ENCODE measurements at regions not wholly inside any gene's neighbourhood (a gene's known extent, or its start where the extent isn't known, plus 50 kb on each side); places are given as distances from the start of the nearest gene placed in this dataset.

DNA sequence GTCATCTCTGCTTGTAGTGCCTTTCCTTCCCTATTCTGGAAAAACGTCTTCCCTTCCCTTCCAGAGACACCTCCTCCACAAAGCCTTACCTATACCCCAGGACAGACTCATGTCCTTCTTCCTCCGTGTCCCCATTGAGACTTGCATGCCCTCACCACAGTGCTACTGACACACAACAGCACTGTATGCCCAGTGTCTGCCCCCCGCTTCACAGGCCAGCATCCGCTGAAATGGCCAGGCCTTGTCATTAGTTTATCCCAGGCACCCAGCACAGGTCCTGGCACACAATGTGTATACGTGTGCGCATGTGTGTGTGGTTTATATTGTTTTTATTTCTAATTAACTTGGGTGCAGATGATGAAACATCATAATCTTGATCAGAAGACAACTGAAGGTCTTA lies 130.1 kb upstream of the CCL2 start:
- TF ChIP-seq SUZ12 (IDR thresholded peaks at IDR 0.05; ENCODE audit: extremely low read depth, insufficient read depth, insufficient read length) (no peak), YY1 (IDR thresholded peaks at IDR 0.05; ENCODE audit: insufficient read depth, insufficient read length) (no peak), ZNF274 (IDR thresholded peaks at IDR 0.05; ENCODE audit: low read depth, low read length) (no peak)
- H3K4me1 ChIP-seq (ENCODE audit: insufficient read depth, insufficient read length): peaks cover 7% of the 10 kb centered on the region
- H3K4me3 ChIP-seq (ENCODE audit: insufficient read length, low read depth): no peak overlapping the region
- no peak for DNase-seq (ENCODE audit: low read depth, low spot score)
- no peaks in the 10 kb centered on the region for H3K27me3 ChIP-seq (ENCODE audit: insufficient read depth, insufficient read length)
- no peak overlapping the region for H3K9ac ChIP-seq (ENCODE audit: insufficient read length, low read depth)
- no peaks in the 10 kb centered on the region for H3K36me3 ChIP-seq (ENCODE audit: insufficient read depth, insufficient read length, low read length)
- H3K9me3 ChIP-seq (ENCODE audit: insufficient read depth, low read length): no peaks in the 10 kb centered on the region

- DNase-seq (ENCODE audit: low read depth, low spot score): no peak
- no peak overlapping the region for H3K4me3 ChIP-seq (ENCODE audit: insufficient read length, low read depth)
- H3K27me3 ChIP-seq (ENCODE audit: insufficient read depth, insufficient read length): no peaks in the 10 kb centered on the region
- no peak overlapping the region for H3K9ac ChIP-seq (ENCODE audit: insufficient read length, low read depth)
- peaks cover 7% of the 10 kb centered on the region for H3K4me1 ChIP-seq (ENCODE audit: insufficient read depth, insufficient read length)
- no peaks in the 10 kb centered on the region for H3K36me3 ChIP-seq (ENCODE audit: insufficient read depth, insufficient read length, low read length)
- TF ChIP-seq SUZ12 (IDR thresholded peaks at IDR 0.05; ENCODE audit: extremely low read depth, insufficient read depth, insufficient read length) (no peak), YY1 (IDR thresholded peaks at IDR 0.05; ENCODE audit: insufficient read depth, insufficient read length) (no peak), ZNF274 (IDR thresholded peaks at IDR 0.05; ENCODE audit: low read depth, low read length) (no peak)
- H3K9me3 ChIP-seq (ENCODE audit: insufficient read depth, low read length): no peaks in the 10 kb centered on the region
Observed at GRCh38 chr17:34125921-34126320, 129.2 kb upstream of the CCL2 start.

GRCh38 chr17:34126496-34126895 lies 128.6 kb upstream of the CCL2 start:
- Histone ChIP-seq H3K36me3 (ENCODE audit: insufficient read depth, insufficient read length, low read length) (no peaks in the 10 kb centered on the region), H3K27me3 (ENCODE audit: insufficient read depth, insufficient read length) (no peaks in the 10 kb centered on the region), H3K4me3 (ENCODE audit: insufficient read length, low read depth) (no peak overlapping the region), H3K9ac (ENCODE audit: insufficient read length, low read depth) (no peak overlapping the region), H3K4me1 (ENCODE audit: insufficient read depth, insufficient read length) (peaks cover 7% of the 10 kb centered on the region), H3K9me3 (ENCODE audit: insufficient read depth, low read length) (no peaks in the 10 kb centered on the region)
- no peak for TF ChIP-seq YY1 (IDR thresholded peaks at IDR 0.05; ENCODE audit: insufficient read depth, insufficient read length)
- no peak for TF ChIP-seq SUZ12 (IDR thresholded peaks at IDR 0.05; ENCODE audit: extremely low read depth, insufficient read depth, insufficient read length)
- no peak for TF ChIP-seq ZNF274 (IDR thresholded peaks at IDR 0.05; ENCODE audit: low read depth, low read length)
- no peak for DNase-seq (ENCODE audit: low read depth, low spot score)

DNA sequence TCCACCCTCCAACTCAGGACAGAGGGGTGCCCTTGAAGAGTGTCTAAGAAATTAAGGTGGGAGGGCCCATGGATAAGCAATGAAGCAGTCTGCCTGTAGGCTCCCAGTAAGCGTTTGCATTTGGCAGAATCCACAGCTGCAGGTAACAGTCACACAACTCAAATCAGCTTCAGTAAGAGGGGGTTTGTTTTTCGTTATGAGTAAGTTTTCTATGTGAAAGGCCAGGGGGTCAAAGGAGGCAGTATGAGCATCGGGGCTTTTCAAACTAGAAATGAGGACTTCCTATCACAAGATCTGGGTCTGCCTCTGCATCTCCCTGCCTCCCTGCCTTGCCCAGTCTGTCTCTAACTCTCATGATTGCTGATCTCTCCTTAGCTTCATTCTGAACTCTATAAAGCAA lies 128.1 kb upstream of the CCL2 start:
- no peak for TF ChIP-seq SUZ12 (IDR thresholded peaks at IDR 0.05; ENCODE audit: extremely low read depth, insufficient read depth, insufficient read length)
- no peak for TF ChIP-seq ZNF274 (IDR thresholded peaks at IDR 0.05; ENCODE audit: low read depth, low read length)
- no peak for TF ChIP-seq YY1 (IDR thresholded peaks at IDR 0.05; ENCODE audit: insufficient read depth, insufficient read length)
- peaks cover 7% of the 10 kb centered on the region for H3K4me1 ChIP-seq (ENCODE audit: insufficient read depth, insufficient read length)
- no peaks in the 10 kb centered on the region for H3K27me3 ChIP-seq (ENCODE audit: insufficient read depth, insufficient read length)
- no peaks in the 10 kb centered on the region for H3K9me3 ChIP-seq (ENCODE audit: insufficient read depth, low read length)
- no peaks in the 10 kb centered on the region for H3K36me3 ChIP-seq (ENCODE audit: insufficient read depth, insufficient read length, low read length)
- H3K4me3 ChIP-seq (ENCODE audit: insufficient read length, low read depth): no peak overlapping the region
- H3K9ac ChIP-seq (ENCODE audit: insufficient read length, low read depth): no peak overlapping the region
- no peak for DNase-seq (ENCODE audit: low read depth, low spot score)

- no peaks in the 10 kb centered on the region for H3K9me3 ChIP-seq (ENCODE audit: insufficient read depth, low read length)
- TF ChIP-seq YY1 (IDR thresholded peaks at IDR 0.05; ENCODE audit: insufficient read depth, insufficient read length) (no peak), ZNF274 (IDR thresholded peaks at IDR 0.05; ENCODE audit: low read depth, low read length) (no peak), SUZ12 (IDR thresholded peaks at IDR 0.05; ENCODE audit: extremely low read depth, insufficient read depth, insufficient read length) (no peak)
- DNase-seq (ENCODE audit: low read depth, low spot score): no peak
- H3K4me3 ChIP-seq (ENCODE audit: insufficient read length, low read depth): no peak overlapping the region
- H3K36me3 ChIP-seq (ENCODE audit: insufficient read depth, insufficient read length, low read length): no peaks in the 10 kb centered on the region
- H3K4me1 ChIP-seq (ENCODE audit: insufficient read depth, insufficient read length): peaks cover 7% of the 10 kb centered on the region
- H3K27me3 ChIP-seq (ENCODE audit: insufficient read depth, insufficient read length): no peaks in the 10 kb centered on the region
- H3K9ac ChIP-seq (ENCODE audit: insufficient read length, low read depth): no peak overlapping the region
Observed at GRCh38 chr17:34130544-34130943, 124.5 kb upstream of the CCL2 start.

- no peaks in the 10 kb centered on the region for H3K36me3 ChIP-seq (ENCODE audit: insufficient read depth, insufficient read length, low read length)
- H3K4me1 ChIP-seq (ENCODE audit: insufficient read depth, insufficient read length): peaks cover 10% of the 10 kb centered on the region
- H3K9ac ChIP-seq (ENCODE audit: insufficient read length, low read depth): no peak overlapping the region
- no peaks in the 10 kb centered on the region for H3K9me3 ChIP-seq (ENCODE audit: insufficient read depth, low read length)
- H3K4me3 ChIP-seq (ENCODE audit: insufficient read length, low read depth): no peak overlapping the region
- no peak for DNase-seq (ENCODE audit: low read depth, low spot score)
- no peaks in the 10 kb centered on the region for H3K27me3 ChIP-seq (ENCODE audit: insufficient read depth, insufficient read length)
- TF ChIP-seq ZNF274 (IDR thresholded peaks at IDR 0.05; ENCODE audit: low read depth, low read length): no peak
Observed at GRCh38 chr17:34131386-34131785, 123.7 kb upstream of the CCL2 start.

GRCh38 chr17:34133350-34133749 lies 121.7 kb upstream of the CCL2 start:
- Histone ChIP-seq H3K9ac (ENCODE audit: insufficient read length, low read depth) (no peak overlapping the region), H3K4me1 (ENCODE audit: insufficient read depth, insufficient read length) (peaks cover 3% of the 10 kb centered on the region), H3K9me3 (ENCODE audit: insufficient read depth, low read length) (no peaks in the 10 kb centered on the region), H3K27me3 (ENCODE audit: insufficient read depth, insufficient read length) (no peaks in the 10 kb centered on the region), H3K4me3 (ENCODE audit: insufficient read length, low read depth) (no peak overlapping the region), H3K36me3 (ENCODE audit: insufficient read depth, insufficient read length, low read length) (no peaks in the 10 kb centered on the region)
- DNase-seq (ENCODE audit: low read depth, low spot score): no peak
- TF ChIP-seq ZNF274 (IDR thresholded peaks at IDR 0.05; ENCODE audit: low read depth, low read length) (no peak), YY1 (IDR thresholded peaks at IDR 0.05; ENCODE audit: insufficient read depth, insufficient read length) (no peak), SUZ12 (IDR thresholded peaks at IDR 0.05; ENCODE audit: extremely low read depth, insufficient read depth, insufficient read length) (no peak)

GRCh38 chr17:34135841-34136240 lies 119.2 kb upstream of the CCL2 start:
- Histone ChIP-seq H3K9ac (ENCODE audit: insufficient read length, low read depth) (no peak overlapping the region), H3K36me3 (ENCODE audit: insufficient read depth, insufficient read length, low read length) (no peaks in the 10 kb centered on the region), H3K9me3 (ENCODE audit: insufficient read depth, low read length) (no peaks in the 10 kb centered on the region), H3K4me3 (ENCODE audit: insufficient read length, low read depth) (no peak overlapping the region), H3K27me3 (ENCODE audit: insufficient read depth, insufficient read length) (no peaks in the 10 kb centered on the region), H3K4me1 (ENCODE audit: insufficient read depth, insufficient read length) (peaks cover 3% of the 10 kb centered on the region)
- TF ChIP-seq SUZ12 (IDR thresholded peaks at IDR 0.05; ENCODE audit: extremely low read depth, insufficient read depth, insufficient read length): no peak
- DNase-seq (ENCODE audit: low read depth, low spot score): no peak
